ENCODE measurements at regions not wholly inside any gene's neighbourhood (a gene's known extent, or its start where the extent isn't known, plus 50 kb on each side); places are given as distances from the start of the nearest gene placed in this dataset.

DNA sequence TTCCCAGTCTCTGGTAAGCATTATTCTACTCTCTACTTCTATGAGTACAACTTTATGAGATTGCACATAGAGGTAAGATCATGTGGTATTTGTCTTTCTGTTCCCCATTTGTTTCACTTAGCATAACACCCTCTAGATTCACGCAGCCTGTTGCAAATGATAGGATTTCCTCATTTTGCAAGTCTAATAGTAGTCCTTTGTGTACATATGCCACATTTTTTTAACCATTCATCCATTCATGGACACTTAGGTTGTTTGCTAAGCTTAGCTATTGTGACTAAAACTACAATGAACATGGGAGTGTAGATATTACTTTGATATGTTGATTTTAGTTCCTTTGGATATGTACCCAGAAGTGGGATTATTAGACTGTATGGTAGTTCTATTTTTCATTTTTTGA is 717.9 kb upstream of the ALCAM start:
- no peak for DNase-seq
- ChIA-PET CTCF (no interaction called here), POLR2A (no interaction called here)
- no TSS peak for BruUV-seq (replicated peaks)
- no peak overlapping the region for H3K4me3 ChIP-seq (ENCODE audit: low read depth, low read length)
- Mint-ChIP-seq H3K9me3 (ENCODE audit: unreplicated experiment) (peaks cover 10% of the 10 kb centered on the region), H3K4me1 (ENCODE audit: low read depth, unreplicated experiment) (no peaks in the 10 kb centered on the region), H3K4me3 (ENCODE audit: unreplicated experiment) (no peak overlapping the region), H3K27me3 (ENCODE audit: insufficient read depth, unreplicated experiment) (no peaks in the 10 kb centered on the region), H3K27ac (ENCODE audit: unreplicated experiment) (no peak overlapping the region), H3K36me3 (ENCODE audit: insufficient read depth, unreplicated experiment) (no peaks in the 10 kb centered on the region)
- H3K36me3 ChIP-seq (ENCODE audit: control insufficient read depth, insufficient read depth, low read length), result no peaks in the 10 kb centered on the region
- TF ChIP-seq, protein P1, sequence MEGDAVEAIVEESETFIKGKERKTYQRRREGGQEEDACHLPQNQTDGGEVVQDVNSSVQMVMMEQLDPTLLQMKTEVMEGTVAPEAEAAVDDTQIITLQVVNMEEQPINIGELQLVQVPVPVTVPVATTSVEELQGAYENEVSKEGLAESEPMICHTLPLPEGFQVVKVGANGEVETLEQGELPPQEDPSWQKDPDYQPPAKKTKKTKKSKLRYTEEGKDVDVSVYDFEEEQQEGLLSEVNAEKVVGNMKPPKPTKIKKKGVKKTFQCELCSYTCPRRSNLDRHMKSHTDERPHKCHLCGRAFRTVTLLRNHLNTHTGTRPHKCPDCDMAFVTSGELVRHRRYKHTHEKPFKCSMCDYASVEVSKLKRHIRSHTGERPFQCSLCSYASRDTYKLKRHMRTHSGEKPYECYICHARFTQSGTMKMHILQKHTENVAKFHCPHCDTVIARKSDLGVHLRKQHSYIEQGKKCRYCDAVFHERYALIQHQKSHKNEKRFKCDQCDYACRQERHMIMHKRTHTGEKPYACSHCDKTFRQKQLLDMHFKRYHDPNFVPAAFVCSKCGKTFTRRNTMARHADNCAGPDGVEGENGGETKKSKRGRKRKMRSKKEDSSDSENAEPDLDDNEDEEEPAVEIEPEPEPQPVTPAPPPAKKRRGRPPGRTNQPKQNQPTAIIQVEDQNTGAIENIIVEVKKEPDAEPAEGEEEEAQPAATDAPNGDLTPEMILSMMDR (IDR thresholded peaks at IDR 0.05; ENCODE audit: insufficient read depth in 1 of 2, low read depth in 1 of 2, low read length in 1 of 2, severe bottlenecking in 1 of 2, unreplicated experiment in 1 of 2), result no peak
- H3K27me3 ChIP-seq (replicated peaks; ENCODE audit: control insufficient read depth, insufficient read depth, low read length), result no peaks in the 10 kb centered on the region
- H3K4me1 ChIP-seq, result no peaks in the 10 kb centered on the region
- intact Hi-C loops (cut with micrococcal nuclease; ENCODE audit: unreplicated experiment), result no loop called here
- H3K9me3 ChIP-seq, result no peaks in the 10 kb centered on the region

DNA sequence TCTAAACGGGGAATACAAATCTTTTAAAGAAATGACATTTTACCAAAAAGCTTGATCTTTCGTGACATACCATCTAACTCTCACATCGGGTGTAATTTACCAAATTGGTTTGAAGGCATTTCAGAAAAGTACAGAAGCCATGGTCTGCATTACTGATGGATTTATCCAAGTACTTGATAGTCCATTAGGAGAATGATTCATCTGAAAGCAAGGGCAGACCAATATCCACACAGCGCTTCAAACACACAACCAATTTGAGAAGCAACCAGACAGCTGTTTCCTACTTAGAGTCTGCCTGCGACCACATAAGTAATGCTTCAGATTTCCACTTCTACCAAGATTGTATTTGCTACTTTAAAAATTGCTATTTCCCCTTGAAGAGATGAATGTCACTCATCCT is 697.6 kb upstream of the ALCAM start:
- CTCF ChIA-PET, result no interaction called here
- H3K4me3 Mint-ChIP-seq (ENCODE audit: unreplicated experiment), result no peak overlapping the region

DNA sequence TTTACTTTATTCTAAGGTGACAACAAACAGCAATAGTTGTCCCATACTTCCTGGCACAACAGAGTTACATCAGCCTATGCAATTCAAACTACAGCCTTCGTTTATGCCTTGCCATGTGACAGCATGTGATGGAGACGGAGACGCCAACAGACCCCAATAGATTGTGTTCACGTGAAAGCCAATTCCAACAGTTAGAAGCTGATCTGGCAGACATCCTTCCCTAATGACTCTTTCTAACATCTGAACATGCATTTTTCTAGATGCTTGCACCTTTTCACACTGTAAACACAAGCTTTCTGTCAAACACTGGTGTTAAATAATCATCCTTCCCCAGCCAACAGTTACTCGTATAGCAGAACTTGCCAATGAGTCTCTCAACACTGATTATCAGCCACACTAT is 694.4 kb upstream of the ALCAM start:
- H3K36me3 ChIP-seq (ENCODE audit: control insufficient read depth, insufficient read depth, low read length), result no peaks in the 10 kb centered on the region
- ChIA-PET CTCF (no interaction called here), POLR2A (no interaction called here)
- no peaks in the 10 kb centered on the region for H3K4me1 Mint-ChIP-seq (ENCODE audit: low read depth, unreplicated experiment)
- no peaks in the 10 kb centered on the region for H3K9me3 ChIP-seq
- intact Hi-C loops (cut with micrococcal nuclease; ENCODE audit: unreplicated experiment), result no loop called here
- H3K36me3 Mint-ChIP-seq (ENCODE audit: insufficient read depth, unreplicated experiment), result no peaks in the 10 kb centered on the region
- no peaks in the 10 kb centered on the region for H3K27me3 Mint-ChIP-seq (ENCODE audit: insufficient read depth, unreplicated experiment)
- H3K4me3 Mint-ChIP-seq (ENCODE audit: unreplicated experiment), result no peak overlapping the region
- H3K4me3 ChIP-seq (ENCODE audit: low read depth, low read length), result no peak overlapping the region
- BruUV-seq (replicated peaks), result no TSS peak
- H3K27me3 ChIP-seq (replicated peaks; ENCODE audit: control insufficient read depth, insufficient read depth, low read length), result no peaks in the 10 kb centered on the region
- no peak overlapping the region for H3K27ac Mint-ChIP-seq (ENCODE audit: unreplicated experiment)
- DNase-seq, result no peak
- H3K4me1 ChIP-seq, result no peaks in the 10 kb centered on the region
- H3K9me3 Mint-ChIP-seq (ENCODE audit: unreplicated experiment), result no peaks in the 10 kb centered on the region
- TF ChIP-seq, protein P1 (IDR thresholded peaks at IDR 0.05; ENCODE audit: insufficient read depth in 1 of 2, low read depth in 1 of 2, low read length in 1 of 2, severe bottlenecking in 1 of 2, unreplicated experiment in 1 of 2), result no peak

More for the DNA sequence above, 697.6 kb upstream of the ALCAM start:
- Mint-ChIP-seq H3K27ac (ENCODE audit: unreplicated experiment) (no peak overlapping the region), H3K36me3 (ENCODE audit: insufficient read depth, unreplicated experiment) (no peaks in the 10 kb centered on the region), H3K9me3 (ENCODE audit: unreplicated experiment) (no peaks in the 10 kb centered on the region), H3K4me1 (ENCODE audit: low read depth, unreplicated experiment) (no peaks in the 10 kb centered on the region), H3K27me3 (ENCODE audit: insufficient read depth, unreplicated experiment) (no peaks in the 10 kb centered on the region)
- no TSS peak for BruUV-seq (replicated peaks)
- POLR2A ChIA-PET, result no interaction called here
- H3K27me3 ChIP-seq (replicated peaks; ENCODE audit: control insufficient read depth, insufficient read depth, low read length), result no peaks in the 10 kb centered on the region
- DNase-seq, result no peak
- TF ChIP-seq, protein P1 (IDR thresholded peaks at IDR 0.05; ENCODE audit: insufficient read depth in 1 of 2, low read depth in 1 of 2, low read length in 1 of 2, severe bottlenecking in 1 of 2, unreplicated experiment in 1 of 2), result no peak
- H3K4me1 ChIP-seq, result no peaks in the 10 kb centered on the region
- H3K4me3 ChIP-seq (ENCODE audit: low read depth, low read length), result no peak overlapping the region
- H3K9me3 ChIP-seq, result no peaks in the 10 kb centered on the region
- intact Hi-C loops (cut with micrococcal nuclease; ENCODE audit: unreplicated experiment), result no loop called here
- no peaks in the 10 kb centered on the region for H3K36me3 ChIP-seq (ENCODE audit: control insufficient read depth, insufficient read depth, low read length)

All from Caco-2 (cell line).